ENCODE measurements at regions not wholly inside any gene's neighbourhood (a gene's known extent, or its start where the extent isn't known, plus 50 kb on each side); places are given as distances from the start of the nearest gene placed in this dataset.

DNA sequence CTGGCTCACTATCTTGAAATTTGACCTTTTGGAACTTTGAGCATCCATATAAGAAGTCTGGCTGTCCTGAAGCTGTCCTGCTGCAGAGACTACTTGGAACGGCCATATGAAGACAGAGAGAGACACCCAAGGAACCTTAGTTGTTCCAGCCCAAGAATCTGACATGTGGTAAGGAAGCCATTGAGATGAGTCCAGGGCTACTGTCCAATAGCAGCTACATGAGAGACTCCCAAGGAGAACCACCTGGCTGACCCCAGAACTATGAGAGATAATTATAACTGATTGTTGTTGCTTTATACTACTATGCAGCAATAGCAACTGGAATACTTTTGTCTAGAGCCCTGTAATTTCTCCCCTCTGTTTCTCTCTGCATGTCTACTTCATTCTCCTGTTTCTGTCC is 234.3 kb upstream of the TANK start:
- Histone ChIP-seq H3K27me3 (ENCODE audit: control insufficient read depth, insufficient read depth, low read length) (no peaks in the 10 kb centered on the region; the same call in 1 of the 2 replicates), H3K4me3 (ENCODE audit: low read depth in 2 of 2, low read length in 2 of 2) (no peak overlapping the region), H3K27ac (ENCODE audit: low read length) (no peak overlapping the region), H3K36me3 (ENCODE audit: control insufficient read depth, insufficient read depth, low read length) (no peaks in the 10 kb centered on the region), H3K9me3 (ENCODE audit: control insufficient read depth, insufficient read depth, low read depth, low read length) (no peaks in the 10 kb centered on the region), H3K4me1 (ENCODE audit: control insufficient read depth, insufficient read depth, low read length) (no peaks in the 10 kb centered on the region)
- ATAC-seq (no peak), DNase-seq (ENCODE audit: low read depth, low spot score) (no peak)
- POLR2A ChIA-PET: no interaction called here
- TF ChIP-seq CTCF (IDR thresholded peaks at IDR 0.05) (no peak), POLR2AphosphoS5 (IDR thresholded peaks at IDR 0.05; ENCODE audit: low read depth, low read length) (no peak), SIN3A (IDR thresholded peaks at IDR 0.05; ENCODE audit: borderline replicate concordance, insufficient read depth, low read depth, low read length) (no peak), REST (IDR thresholded peaks at IDR 0.05; ENCODE audit: insufficient read depth in 1 of 2, low read depth in 2 of 2, low read length in 1 of 2) (no peak), TCF7L2 (IDR thresholded peaks at IDR 0.05; ENCODE audit: low read depth, low read length) (no peak)
- CTCF ChIA-PET: no interaction called here
- in situ Hi-C loops (cut with HindIII; ENCODE audit: low pct_unique_long_range_greater_than_20kb, low sequenced_read_pairs) (no loop called here), intact Hi-C loops (cut with micrococcal nuclease; ENCODE audit: unreplicated experiment) (no loop called here)
- no TSS peak for BruUV-seq (replicated peaks)

GRCh38 chr2:160927324-160927723 is 232.9 kb upstream of the TANK start:
- Histone ChIP-seq H3K4me1 (ENCODE audit: control insufficient read depth, insufficient read depth, low read length) (no peaks in the 10 kb centered on the region), H3K36me3 (ENCODE audit: control insufficient read depth, insufficient read depth, low read length) (no peaks in the 10 kb centered on the region), H3K27me3 (ENCODE audit: control insufficient read depth, insufficient read depth, low read length) (no peaks in the 10 kb centered on the region; the same call in 1 of the 2 replicates), H3K9me3 (ENCODE audit: control insufficient read depth, insufficient read depth, low read depth, low read length) (no peaks in the 10 kb centered on the region), H3K4me3 (ENCODE audit: low read depth in 2 of 2, low read length in 2 of 2) (no peak overlapping the region), H3K27ac (ENCODE audit: low read length) (no peak overlapping the region)
- BruUV-seq (replicated peaks): no TSS peak
- in situ Hi-C loops (cut with HindIII; ENCODE audit: low pct_unique_long_range_greater_than_20kb, low sequenced_read_pairs) (no loop called here), intact Hi-C loops (cut with micrococcal nuclease; ENCODE audit: unreplicated experiment) (no loop called here)
- CTCF ChIA-PET: no interaction called here
- ATAC-seq: no peak
- no peak for TF ChIP-seq TCF7L2 (IDR thresholded peaks at IDR 0.05; ENCODE audit: low read depth, low read length)
- TF ChIP-seq REST (IDR thresholded peaks at IDR 0.05; ENCODE audit: insufficient read depth in 1 of 2, low read depth in 2 of 2, low read length in 1 of 2): no peak
- no peak for TF ChIP-seq CTCF (IDR thresholded peaks at IDR 0.05)
- no peak for TF ChIP-seq SIN3A (IDR thresholded peaks at IDR 0.05; ENCODE audit: borderline replicate concordance, insufficient read depth, low read depth, low read length)
- TF ChIP-seq POLR2AphosphoS5 (IDR thresholded peaks at IDR 0.05; ENCODE audit: low read depth, low read length): no peak
- POLR2A ChIA-PET: no interaction called here
- DNase-seq (ENCODE audit: low read depth, low spot score): no peak

Measured in Panc1 (cell line).